SU-DHL-6 (cell line): ENCODE measurements at regions not wholly inside any gene's neighbourhood (a gene's known extent, or its start where the extent isn't known, plus 50 kb on each side); places are given as distances from the start of the nearest gene placed in this dataset.

Experiments
- EZH2phosphoT487 ChIP-seq: fragments of 200-600 bp; sonication (generic), shearing (Covaris generic); conservative IDR thresholded peaks from 2 replicates; pipeline ENCODE4 v1.6.1; 2018; ENCODE audit warnings: mild to moderate bottlenecking, antibody characterized with exemption, low read length, moderate library complexity, mixed read lengths
- TF ChIP-seq, protein P1 (sequence below): fragments of 200-600 bp; sonication (generic); IDR thresholded peaks from one replicate; pipeline ENCODE4 v1.5.1; 2017; ENCODE audit warnings: antibody characterized with exemption, mild to moderate bottlenecking, low read length, moderate library complexity; ENCODE audit not compliant: insufficient read depth, poor library complexity, severe bottlenecking

DNA sequence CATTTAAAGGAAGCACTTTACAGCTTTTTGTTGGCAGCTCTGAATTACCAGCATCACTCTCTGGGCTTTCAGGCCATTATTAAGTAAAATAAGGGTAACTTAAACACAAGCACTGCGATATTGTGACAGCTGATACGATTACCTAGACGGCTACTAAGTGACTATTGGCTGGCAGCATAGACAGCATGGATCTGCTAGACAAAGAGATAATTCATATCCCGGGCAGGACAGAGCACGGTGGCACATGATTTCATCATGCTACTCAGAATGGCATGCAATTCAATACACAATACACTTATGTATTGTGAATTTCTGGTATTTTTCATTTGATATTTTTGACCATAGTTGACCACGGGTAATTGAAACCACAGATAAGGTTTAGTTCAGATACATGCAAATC, 522.0 kb upstream of the LRRN3 start:
- TF ChIP-seq, protein P1, sequence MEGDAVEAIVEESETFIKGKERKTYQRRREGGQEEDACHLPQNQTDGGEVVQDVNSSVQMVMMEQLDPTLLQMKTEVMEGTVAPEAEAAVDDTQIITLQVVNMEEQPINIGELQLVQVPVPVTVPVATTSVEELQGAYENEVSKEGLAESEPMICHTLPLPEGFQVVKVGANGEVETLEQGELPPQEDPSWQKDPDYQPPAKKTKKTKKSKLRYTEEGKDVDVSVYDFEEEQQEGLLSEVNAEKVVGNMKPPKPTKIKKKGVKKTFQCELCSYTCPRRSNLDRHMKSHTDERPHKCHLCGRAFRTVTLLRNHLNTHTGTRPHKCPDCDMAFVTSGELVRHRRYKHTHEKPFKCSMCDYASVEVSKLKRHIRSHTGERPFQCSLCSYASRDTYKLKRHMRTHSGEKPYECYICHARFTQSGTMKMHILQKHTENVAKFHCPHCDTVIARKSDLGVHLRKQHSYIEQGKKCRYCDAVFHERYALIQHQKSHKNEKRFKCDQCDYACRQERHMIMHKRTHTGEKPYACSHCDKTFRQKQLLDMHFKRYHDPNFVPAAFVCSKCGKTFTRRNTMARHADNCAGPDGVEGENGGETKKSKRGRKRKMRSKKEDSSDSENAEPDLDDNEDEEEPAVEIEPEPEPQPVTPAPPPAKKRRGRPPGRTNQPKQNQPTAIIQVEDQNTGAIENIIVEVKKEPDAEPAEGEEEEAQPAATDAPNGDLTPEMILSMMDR = no peak
- TF ChIP-seq EZH2phosphoT487 = no peak
